Testis (tissue), 2 donors: ENCODE measurements at regions not wholly inside any gene's neighbourhood (a gene's known extent, or its start where the extent isn't known, plus 50 kb on each side); places are given as distances from the start of the nearest gene placed in this dataset.

Source experiments
- POLR2A ChIP-seq: fragments of 450-650 bp; IDR thresholded peaks from one replicate; pipeline ENCODE4 v1.6.1; 2017; ENCODE audit warnings: antibody characterized with exemption, mild to moderate bottlenecking, moderate library complexity
- TF ChIP-seq, protein P1 (sequence below), 3 experiments: fragments of 450-650 bp in 2 of 3; fragments of 200-600 bp in 1 of 3; sonication (generic) in 1 of 3; IDR thresholded peaks; one replicate each; pipeline ENCODE4 v1.5.1; 2016 to 2019; ENCODE audit warnings: antibody characterized with exemption in 3 of 3, mild to moderate bottlenecking in 2 of 3, moderate library complexity in 1 of 3

DNA sequence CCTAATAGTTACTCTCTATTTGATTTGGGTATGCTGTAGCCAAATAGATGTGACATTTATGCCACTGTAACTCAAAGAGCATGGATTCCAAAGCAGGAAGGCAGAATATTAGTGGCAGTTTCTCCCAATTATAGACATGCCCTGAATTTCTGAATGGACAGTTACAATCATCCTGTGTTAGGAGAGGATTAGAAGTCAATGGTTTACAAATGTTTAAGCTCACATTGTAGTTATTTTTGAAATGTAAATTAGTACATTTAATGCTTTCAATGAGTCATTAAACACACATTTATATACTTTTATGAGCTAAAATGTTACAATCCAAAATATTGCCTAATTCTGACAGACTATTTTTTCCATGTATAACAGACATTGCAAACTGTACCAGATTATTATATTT is 62.3 kb upstream of the CDH18 start:
- TF ChIP-seq, protein P1, sequence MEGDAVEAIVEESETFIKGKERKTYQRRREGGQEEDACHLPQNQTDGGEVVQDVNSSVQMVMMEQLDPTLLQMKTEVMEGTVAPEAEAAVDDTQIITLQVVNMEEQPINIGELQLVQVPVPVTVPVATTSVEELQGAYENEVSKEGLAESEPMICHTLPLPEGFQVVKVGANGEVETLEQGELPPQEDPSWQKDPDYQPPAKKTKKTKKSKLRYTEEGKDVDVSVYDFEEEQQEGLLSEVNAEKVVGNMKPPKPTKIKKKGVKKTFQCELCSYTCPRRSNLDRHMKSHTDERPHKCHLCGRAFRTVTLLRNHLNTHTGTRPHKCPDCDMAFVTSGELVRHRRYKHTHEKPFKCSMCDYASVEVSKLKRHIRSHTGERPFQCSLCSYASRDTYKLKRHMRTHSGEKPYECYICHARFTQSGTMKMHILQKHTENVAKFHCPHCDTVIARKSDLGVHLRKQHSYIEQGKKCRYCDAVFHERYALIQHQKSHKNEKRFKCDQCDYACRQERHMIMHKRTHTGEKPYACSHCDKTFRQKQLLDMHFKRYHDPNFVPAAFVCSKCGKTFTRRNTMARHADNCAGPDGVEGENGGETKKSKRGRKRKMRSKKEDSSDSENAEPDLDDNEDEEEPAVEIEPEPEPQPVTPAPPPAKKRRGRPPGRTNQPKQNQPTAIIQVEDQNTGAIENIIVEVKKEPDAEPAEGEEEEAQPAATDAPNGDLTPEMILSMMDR (IDR thresholded peaks at IDR 0.05), result no peak
- no peak for TF ChIP-seq POLR2A
